HCT116 (cell line): ENCODE measurements at regions not wholly inside any gene's neighbourhood (a gene's known extent, or its start where the extent isn't known, plus 50 kb on each side); places are given as distances from the start of the nearest gene placed in this dataset.

Experiments
- CTCF ChIP-seq, 3 experiments: fragments of 200-600 bp in 1 of 3; sonication (generic) in 1 of 3; IDR thresholded peaks in 2 of 3; conservative IDR thresholded peaks in 1 of 3; 2 replicates each; pipeline ENCODE4 v1.5.1; 2012 to 2017; ENCODE audit warnings: low read depth in 2 of 3, low read length in 2 of 3, antibody characterized with exemption in 1 of 3, borderline replicate concordance in 1 of 3, control low read depth in 1 of 3, mild to moderate bottlenecking in 1 of 3, mixed read lengths in 1 of 3, mixed run types in 1 of 3, moderate library complexity in 1 of 3; ENCODE audit not compliant: insufficient read depth in 1 of 3
- POLR2AphosphoS5 ChIP-seq: IDR thresholded peaks from 2 replicates; pipeline ENCODE4 v1.6.1; 2011; ENCODE audit warnings: mild to moderate bottlenecking, low read depth, low read length, moderate library complexity
- RAD21 ChIP-seq: IDR thresholded peaks from 2 replicates; pipeline ENCODE4 v1.6.1; 2012; ENCODE audit warnings: low read depth, mild to moderate bottlenecking
- TF ChIP-seq, protein P1 (sequence below): IDR thresholded peaks from 2 replicates; pipeline ENCODE4 v1.6.1; 2012; ENCODE audit warnings: low read depth

DNA sequence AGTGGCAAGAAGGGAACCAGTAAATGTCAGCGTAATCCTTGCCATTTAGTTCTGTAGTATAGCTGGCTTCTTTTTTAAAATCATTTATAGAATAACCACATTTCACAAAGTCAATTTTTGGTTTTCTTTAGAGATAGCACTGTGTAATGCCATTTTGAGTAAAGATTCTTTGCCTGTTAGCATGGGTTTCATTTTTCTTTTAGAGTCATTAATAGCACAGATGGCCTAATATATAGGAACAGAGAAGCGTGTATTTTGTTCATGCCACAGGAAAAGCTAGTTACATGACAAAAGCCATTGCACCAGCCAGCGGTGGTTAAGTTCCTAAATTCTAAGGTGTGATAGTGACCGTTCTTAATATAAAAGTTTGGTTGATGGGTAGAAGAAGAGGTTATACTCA, 1363.9 kb downstream of the MAT2B start:
- TF ChIP-seq CTCF (IDR thresholded peaks at IDR 0.05 in 2 of 3, conservative IDR thresholded peaks at IDR 0.05 in 1 of 3; ENCODE audit: borderline replicate concordance in 1 of 3, insufficient read depth in 1 of 3, low read depth in 2 of 3, low read length in 2 of 3) (no peak), RAD21 (no peak), POLR2AphosphoS5 (no peak)
- TF ChIP-seq, protein P1, sequence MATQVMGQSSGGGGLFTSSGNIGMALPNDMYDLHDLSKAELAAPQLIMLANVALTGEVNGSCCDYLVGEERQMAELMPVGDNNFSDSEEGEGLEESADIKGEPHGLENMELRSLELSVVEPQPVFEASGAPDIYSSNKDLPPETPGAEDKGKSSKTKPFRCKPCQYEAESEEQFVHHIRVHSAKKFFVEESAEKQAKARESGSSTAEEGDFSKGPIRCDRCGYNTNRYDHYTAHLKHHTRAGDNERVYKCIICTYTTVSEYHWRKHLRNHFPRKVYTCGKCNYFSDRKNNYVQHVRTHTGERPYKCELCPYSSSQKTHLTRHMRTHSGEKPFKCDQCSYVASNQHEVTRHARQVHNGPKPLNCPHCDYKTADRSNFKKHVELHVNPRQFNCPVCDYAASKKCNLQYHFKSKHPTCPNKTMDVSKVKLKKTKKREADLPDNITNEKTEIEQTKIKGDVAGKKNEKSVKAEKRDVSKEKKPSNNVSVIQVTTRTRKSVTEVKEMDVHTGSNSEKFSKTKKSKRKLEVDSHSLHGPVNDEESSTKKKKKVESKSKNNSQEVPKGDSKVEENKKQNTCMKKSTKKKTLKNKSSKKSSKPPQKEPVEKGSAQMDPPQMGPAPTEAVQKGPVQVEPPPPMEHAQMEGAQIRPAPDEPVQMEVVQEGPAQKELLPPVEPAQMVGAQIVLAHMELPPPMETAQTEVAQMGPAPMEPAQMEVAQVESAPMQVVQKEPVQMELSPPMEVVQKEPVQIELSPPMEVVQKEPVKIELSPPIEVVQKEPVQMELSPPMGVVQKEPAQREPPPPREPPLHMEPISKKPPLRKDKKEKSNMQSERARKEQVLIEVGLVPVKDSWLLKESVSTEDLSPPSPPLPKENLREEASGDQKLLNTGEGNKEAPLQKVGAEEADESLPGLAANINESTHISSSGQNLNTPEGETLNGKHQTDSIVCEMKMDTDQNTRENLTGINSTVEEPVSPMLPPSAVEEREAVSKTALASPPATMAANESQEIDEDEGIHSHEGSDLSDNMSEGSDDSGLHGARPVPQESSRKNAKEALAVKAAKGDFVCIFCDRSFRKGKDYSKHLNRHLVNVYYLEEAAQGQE, result no peak
